HEK293T (cell line): ENCODE measurements at regions not wholly inside any gene's neighbourhood (a gene's known extent, or its start where the extent isn't known, plus 50 kb on each side); places are given as distances from the start of the nearest gene placed in this dataset.

ENCODE experiments used
- FOXA1 ChIP-seq: fragments of 450-650 bp; IDR thresholded peaks from 2 replicates; pipeline ENCODE4 v1.6.1; 2016; ENCODE audit warnings: mild to moderate bottlenecking
- FOXK2 ChIP-seq: fragments of 450-650 bp; IDR thresholded peaks from 2 replicates; pipeline ENCODE4 v1.6.1; 2016; ENCODE audit warnings: mild to moderate bottlenecking
- SP1 ChIP-seq: fragments of 450-650 bp; IDR thresholded peaks from 2 replicates; pipeline ENCODE4 v1.6.1; 2017

DNA sequence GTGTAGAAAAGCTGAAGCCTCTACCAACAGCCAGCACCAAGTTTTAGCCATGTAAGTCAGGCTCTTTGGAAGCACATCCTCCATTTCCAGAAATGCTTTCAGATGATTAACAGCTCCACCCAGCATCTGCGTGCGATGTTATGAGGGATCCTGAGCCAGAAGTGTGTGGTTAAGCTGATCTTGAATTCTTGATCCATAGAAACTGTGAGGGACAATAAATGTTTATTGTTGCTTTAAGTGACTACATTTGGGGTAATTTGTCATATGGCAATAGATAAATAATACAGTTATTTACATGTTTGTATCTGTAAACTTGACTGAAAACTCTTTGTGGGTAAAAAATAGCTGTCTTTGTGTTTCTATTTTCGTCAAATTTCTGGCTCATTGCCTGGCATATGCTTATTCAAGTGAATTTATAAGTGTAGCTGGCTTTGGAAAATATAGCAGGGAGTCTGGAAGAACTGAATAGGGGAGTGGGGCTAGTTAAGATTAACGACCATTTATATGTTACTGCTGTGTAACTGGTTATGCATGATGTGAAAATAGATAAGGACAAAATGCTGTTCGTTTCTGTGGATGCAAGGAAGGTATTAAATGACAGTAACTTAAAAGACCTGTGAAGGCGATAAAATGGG, 234.1 kb downstream of the LRRC70 start:
- TF ChIP-seq SP1, result no peak
- TF ChIP-seq FOXK2, result no peak
- no peak for TF ChIP-seq FOXA1
